ENCODE measurements at regions not wholly inside any gene's neighbourhood (a gene's known extent, or its start where the extent isn't known, plus 50 kb on each side); places are given as distances from the start of the nearest gene placed in this dataset.

DNA sequence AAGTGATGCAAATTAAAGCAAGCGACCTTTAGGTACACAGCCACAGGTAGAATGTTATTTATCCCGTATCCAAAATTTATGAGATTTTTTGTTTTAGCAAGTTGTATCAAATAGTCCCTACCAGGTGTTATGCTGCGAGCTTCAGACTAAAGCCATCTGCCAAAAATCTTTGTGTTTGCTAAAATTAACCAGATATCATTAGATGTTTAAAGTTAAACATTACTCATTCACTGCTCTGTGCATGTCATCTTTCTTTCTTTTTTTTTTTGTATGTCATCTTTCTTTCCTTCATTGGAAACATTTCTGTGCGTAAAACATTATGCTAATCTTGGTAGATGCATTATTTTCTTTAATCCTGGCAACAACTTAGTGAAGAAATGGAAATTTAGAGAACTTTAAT, 173.1 kb downstream of the FHIP1A start:
- TF ChIP-seq ZBTB33 (IDR thresholded peaks at IDR 0.05) (no peak), CTCF (IDR thresholded peaks at IDR 0.05; ENCODE audit: low read depth, low read length, missing input control) (no peak), MAX (IDR thresholded peaks at IDR 0.05) (no peak), ATF3 (IDR thresholded peaks at IDR 0.05) (no peak), FOXA1 (IDR thresholded peaks at IDR 0.05) (no peak)
